ENCODE measurements at regions not wholly inside any gene's neighbourhood (a gene's known extent, or its start where the extent isn't known, plus 50 kb on each side); places are given as distances from the start of the nearest gene placed in this dataset.

GRCh38 chr20:22383156-22383555, 201.2 kb downstream of the FOXA2 start:
- Mint-ChIP-seq H3K9me3 (no peaks in the 10 kb centered on the region), H3K4me1 (peaks cover 10% of the 10 kb centered on the region), H3K4me3 (no peak overlapping the region), H3K27me3 (peaks cover 2% of the 10 kb centered on the region), H3K27ac (no peak overlapping the region), H3K36me3 (ENCODE audit: low read depth) (no peaks in the 10 kb centered on the region)
- POLR2A ChIA-PET = no interaction called here
- intact Hi-C loops (cut with micrococcal nuclease) = no loop called here
- no peak for TF ChIP-seq CTCF (IDR thresholded peaks at IDR 0.05)
- DNase-seq = no peak
- CTCF ChIA-PET = no interaction called here
- no peak for ATAC-seq (ENCODE audit: low read depth)

GRCh38 chr20:22382742-22383141, 201.6 kb downstream of the FOXA2 start:
- TF ChIP-seq CTCF (IDR thresholded peaks at IDR 0.05) = no peak
- Mint-ChIP-seq H3K4me1 (peaks cover 10% of the 10 kb centered on the region), H3K4me3 (peak overlapping the region; percentile 6), H3K9me3 (no peaks in the 10 kb centered on the region), H3K27ac (no peak overlapping the region), H3K36me3 (ENCODE audit: low read depth) (no peaks in the 10 kb centered on the region), H3K27me3 (peaks cover 2% of the 10 kb centered on the region)
- ChIA-PET POLR2A (no interaction called here), CTCF (no interaction called here)
- intact Hi-C loops (cut with micrococcal nuclease) = no loop called here
- DNase-seq (no peak), ATAC-seq (ENCODE audit: low read depth) (no peak)

GRCh38 chr20:22381812-22382416, 202.5 kb downstream of the FOXA2 start:
- DNase-seq (no peak), ATAC-seq (ENCODE audit: low read depth) (no peak)
- no peak for TF ChIP-seq CTCF (IDR thresholded peaks at IDR 0.05)
- ChIA-PET POLR2A (no interaction called here), CTCF (no interaction called here)
- Mint-ChIP-seq H3K4me1 (peaks cover 5% of the 10 kb centered on the region), H3K4me3 (no peak overlapping the region), H3K27ac (no peak overlapping the region), H3K9me3 (no peaks in the 10 kb centered on the region), H3K36me3 (ENCODE audit: low read depth) (no peaks in the 10 kb centered on the region), H3K27me3 (peaks cover 2% of the 10 kb centered on the region)
- intact Hi-C loops (cut with micrococcal nuclease) = no loop called here

GRCh38 chr20:22379472-22379871, 204.9 kb downstream of the FOXA2 start:
- POLR2A ChIA-PET = no interaction called here
- intact Hi-C loops (cut with micrococcal nuclease) = no loop called here
- CTCF ChIA-PET = no interaction called here
- peaks cover 2% of the 10 kb centered on the region for H3K27me3 Mint-ChIP-seq
- no peak for ATAC-seq (ENCODE audit: low read depth)
- TF ChIP-seq CTCF (IDR thresholded peaks at IDR 0.05) = no peak
- H3K27ac Mint-ChIP-seq = no peak overlapping the region
- H3K4me1 Mint-ChIP-seq = peaks cover 5% of the 10 kb centered on the region
- DNase-seq = no peak
- no peaks in the 10 kb centered on the region for H3K36me3 Mint-ChIP-seq (ENCODE audit: low read depth)
- H3K4me3 Mint-ChIP-seq = no peak overlapping the region
- no peaks in the 10 kb centered on the region for H3K9me3 Mint-ChIP-seq

GRCh38 chr20:22374678-22375590, 209.4 kb downstream of the FOXA2 start:
- Mint-ChIP-seq H3K27ac (no peak overlapping the region), H3K4me3 (no peak overlapping the region), H3K36me3 (ENCODE audit: low read depth) (no peaks in the 10 kb centered on the region), H3K4me1 (peaks cover 33% of the 10 kb centered on the region), H3K27me3 (no peaks in the 10 kb centered on the region), H3K9me3 (no peaks in the 10 kb centered on the region)
- DNase-seq (no peak), ATAC-seq (ENCODE audit: low read depth) (no peak)
- intact Hi-C loops (cut with micrococcal nuclease) = no loop called here
- ChIA-PET POLR2A (no interaction called here), CTCF (no interaction called here)
- no peak for TF ChIP-seq CTCF (IDR thresholded peaks at IDR 0.05)
